ENCODE measurements at regions not wholly inside any gene's neighbourhood (a gene's known extent, or its start where the extent isn't known, plus 50 kb on each side); places are given as distances from the start of the nearest gene placed in this dataset.

DNA sequence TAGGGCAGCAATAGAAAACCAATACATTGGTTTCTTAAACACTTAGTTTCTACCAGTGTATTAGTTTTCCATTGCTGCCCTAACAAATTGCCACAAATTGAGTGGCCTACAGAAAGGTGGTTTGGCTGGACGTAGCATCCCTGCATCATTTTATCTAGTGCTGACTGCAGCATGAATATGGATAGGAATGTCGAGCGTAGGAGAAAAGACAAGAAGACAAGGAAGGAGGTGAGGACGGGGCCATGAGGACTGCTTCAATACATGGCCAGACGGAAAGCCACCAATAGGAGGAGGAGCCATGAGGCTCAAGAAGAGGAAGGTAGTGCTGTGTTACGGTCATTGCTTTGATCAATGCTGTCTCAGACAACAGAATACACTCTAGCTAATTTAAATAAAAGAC lies 154.5 kb upstream of the NDUFV2 start:
- TF ChIP-seq, protein P1, sequence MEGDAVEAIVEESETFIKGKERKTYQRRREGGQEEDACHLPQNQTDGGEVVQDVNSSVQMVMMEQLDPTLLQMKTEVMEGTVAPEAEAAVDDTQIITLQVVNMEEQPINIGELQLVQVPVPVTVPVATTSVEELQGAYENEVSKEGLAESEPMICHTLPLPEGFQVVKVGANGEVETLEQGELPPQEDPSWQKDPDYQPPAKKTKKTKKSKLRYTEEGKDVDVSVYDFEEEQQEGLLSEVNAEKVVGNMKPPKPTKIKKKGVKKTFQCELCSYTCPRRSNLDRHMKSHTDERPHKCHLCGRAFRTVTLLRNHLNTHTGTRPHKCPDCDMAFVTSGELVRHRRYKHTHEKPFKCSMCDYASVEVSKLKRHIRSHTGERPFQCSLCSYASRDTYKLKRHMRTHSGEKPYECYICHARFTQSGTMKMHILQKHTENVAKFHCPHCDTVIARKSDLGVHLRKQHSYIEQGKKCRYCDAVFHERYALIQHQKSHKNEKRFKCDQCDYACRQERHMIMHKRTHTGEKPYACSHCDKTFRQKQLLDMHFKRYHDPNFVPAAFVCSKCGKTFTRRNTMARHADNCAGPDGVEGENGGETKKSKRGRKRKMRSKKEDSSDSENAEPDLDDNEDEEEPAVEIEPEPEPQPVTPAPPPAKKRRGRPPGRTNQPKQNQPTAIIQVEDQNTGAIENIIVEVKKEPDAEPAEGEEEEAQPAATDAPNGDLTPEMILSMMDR (IDR thresholded peaks at IDR 0.05; ENCODE audit: control insufficient read depth, extremely low read depth, insufficient read depth), result no peak
- no peak overlapping the region for H3K4me3 ChIP-seq (ENCODE audit: low read depth, low read length)

DNA sequence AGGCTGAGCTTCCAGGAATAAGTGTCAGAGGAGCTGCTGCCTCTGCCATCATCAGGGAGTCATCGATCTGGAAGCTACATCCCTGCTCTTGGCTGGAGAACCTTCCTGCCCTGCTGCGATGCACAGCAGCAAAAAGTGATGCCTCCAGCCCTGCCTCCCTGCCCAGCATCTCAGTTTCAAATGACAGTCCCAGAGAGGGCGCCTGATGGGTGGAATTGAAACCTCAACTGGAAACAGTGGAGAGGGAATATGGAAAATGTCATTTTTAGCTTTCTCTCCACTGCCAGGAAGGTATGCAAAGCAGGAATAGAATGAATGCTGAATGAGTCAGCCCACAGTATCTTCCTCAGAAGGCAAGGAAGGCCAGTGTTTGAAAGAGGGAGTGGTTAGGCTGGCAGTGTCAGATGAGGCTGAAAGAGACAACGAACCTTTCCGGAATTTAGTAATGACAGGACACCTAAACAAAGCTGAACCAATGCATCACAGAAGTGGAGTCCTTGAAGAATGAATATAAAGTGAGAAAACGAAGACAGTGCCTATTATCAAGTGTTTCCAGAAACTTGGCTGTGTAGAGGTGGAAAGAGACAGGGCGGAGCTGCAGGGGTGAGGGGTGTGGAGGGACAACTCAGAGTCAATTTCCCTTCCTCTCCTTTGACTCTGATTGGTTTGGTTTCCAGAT lies 153.9 kb upstream of the NDUFV2 start:
- no peak for DNase-seq (ENCODE audit: low read depth)
- TF ChIP-seq, protein P1 (IDR thresholded peaks at IDR 0.05; ENCODE audit: control insufficient read depth, extremely low read depth, insufficient read depth), result no peak
- no peak overlapping the region for H3K4me3 ChIP-seq (ENCODE audit: low read depth, low read length)

More for the DNA sequence above, 154.5 kb upstream of the NDUFV2 start:
- DNase-seq (ENCODE audit: low read depth), result no peak

GRCh38 chr18:8949206-8949605 lies 153.3 kb upstream of the NDUFV2 start:
- TF ChIP-seq, protein P1 (IDR thresholded peaks at IDR 0.05; ENCODE audit: control insufficient read depth, extremely low read depth, insufficient read depth), result no peak
- H3K4me3 ChIP-seq (ENCODE audit: low read depth, low read length), result no peak overlapping the region
- no peak for DNase-seq (ENCODE audit: low read depth)

- no peak overlapping the region for H3K4me3 ChIP-seq (ENCODE audit: low read depth, low read length)
- TF ChIP-seq, protein P1 (IDR thresholded peaks at IDR 0.05; ENCODE audit: control insufficient read depth, extremely low read depth, insufficient read depth), result no peak
- DNase-seq (ENCODE audit: low read depth), result no peak
Measured at GRCh38 chr18:8951491-8951890, 151.0 kb upstream of the NDUFV2 start.

DNA sequence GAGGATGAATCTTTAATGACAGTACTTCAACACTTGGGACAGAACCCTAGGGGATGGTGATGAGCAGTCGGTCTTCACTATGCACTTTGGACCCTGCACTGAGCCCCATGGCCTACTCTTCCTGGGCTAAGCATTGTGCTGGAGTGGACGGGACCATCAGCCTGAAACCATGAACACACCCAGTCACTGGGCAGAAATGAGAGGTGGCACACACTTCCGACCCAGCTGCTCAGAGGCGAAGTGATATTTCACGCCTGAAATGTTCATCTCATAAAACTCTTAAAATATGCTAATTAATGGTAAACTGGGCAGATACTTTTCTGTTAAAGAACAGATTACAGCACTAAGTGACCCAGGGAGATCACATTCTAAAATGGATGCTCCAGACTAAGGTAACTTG lies 150.3 kb upstream of the NDUFV2 start:
- TF ChIP-seq, protein P1 (IDR thresholded peaks at IDR 0.05; ENCODE audit: control insufficient read depth, extremely low read depth, insufficient read depth), result no peak
- no peak overlapping the region for H3K4me3 ChIP-seq (ENCODE audit: low read depth, low read length)
- no peak for DNase-seq (ENCODE audit: low read depth)

DNA sequence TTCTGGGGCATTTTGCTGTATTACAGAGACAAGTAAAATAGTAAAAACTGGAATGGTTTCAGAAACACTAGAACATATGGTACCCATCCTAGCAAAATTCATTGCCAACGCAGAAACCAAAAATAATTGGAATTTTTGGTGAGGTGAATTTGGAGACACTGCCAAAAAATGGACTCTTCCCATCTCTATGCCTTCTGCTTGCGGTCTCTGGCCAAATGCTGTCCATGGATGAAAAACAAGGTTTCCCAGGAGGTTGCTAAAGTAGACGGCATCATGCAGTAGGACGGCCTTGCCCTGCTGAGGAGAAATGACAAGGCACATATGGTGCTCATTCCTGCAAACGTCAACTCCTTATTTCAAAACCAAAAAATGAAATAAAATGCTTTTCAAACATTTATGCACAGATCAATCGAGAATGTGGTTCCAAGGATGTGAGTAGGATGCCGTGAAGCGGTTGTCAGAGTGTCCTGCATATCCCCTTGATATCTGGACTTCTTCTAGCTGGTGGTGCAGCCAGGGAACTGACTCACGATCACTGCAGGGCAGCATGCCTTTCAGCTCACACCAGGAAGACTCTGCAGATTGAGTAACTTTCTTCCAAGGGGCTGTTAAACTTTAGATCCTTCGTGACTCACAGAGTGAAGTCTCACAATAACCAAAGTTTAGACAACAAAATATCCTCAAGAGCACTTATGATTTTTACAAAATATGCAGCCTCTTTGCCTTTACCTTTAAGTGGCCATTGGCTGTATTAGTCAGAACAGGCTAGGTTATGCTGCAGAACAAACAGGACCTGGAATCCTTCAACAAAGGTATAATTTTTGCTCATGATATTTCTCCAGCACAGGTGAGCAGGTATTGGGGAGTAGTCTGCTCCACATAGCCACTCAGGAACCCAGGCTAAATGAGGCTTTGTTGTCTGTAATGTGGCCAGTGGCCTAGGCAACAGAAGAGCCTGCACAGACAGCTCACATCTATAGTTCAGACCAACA lies 149.4 kb upstream of the NDUFV2 start:
- no peak for DNase-seq (ENCODE audit: low read depth)
- TF ChIP-seq, protein P1 (IDR thresholded peaks at IDR 0.05; ENCODE audit: control insufficient read depth, extremely low read depth, insufficient read depth), result no peak
- H3K4me3 ChIP-seq (ENCODE audit: low read depth, low read length), result no peak overlapping the region

Measured in LNCaP clone FGC (cell line).